CD4-positive, alpha-beta memory T cell (primary cell): ENCODE measurements at regions not wholly inside any gene's neighbourhood (a gene's known extent, or its start where the extent isn't known, plus 50 kb on each side); places are given as distances from the start of the nearest gene placed in this dataset.

Source experiments
- CTCF ChIA-PET: fragments of 350-600 bp; sonication (Branson Sonifier 250); formaldehyde crosslinking; loops from one replicate; lab custom pipeline; 2021; ENCODE audit warnings: inconsistent platforms; ENCODE audit not compliant: partially characterized antibody; lab: Charles Lee
- POLR2A ChIA-PET: fragments of 350-600 bp; sonication (Branson Sonifier 250); formaldehyde crosslinking; loops from one replicate; lab custom pipeline; 2021; ENCODE audit not compliant: partially characterized antibody; lab: Charles Lee
- DNase-seq, 5 donors: peaks; one replicate each; pipeline versions ENCODE4 v3.0.0 to v3.0.0-alpha.2; 2020 to 2022; ENCODE audit warnings: mixed read lengths in 1 of 5
- H3K27ac ChIP-seq: one replicate; pipeline ENCODE4 v1.7.0; 2013; ENCODE audit warnings: low read depth, low read length
- H3K27me3 ChIP-seq: 2 replicates; pipeline ENCODE4 v1.7.0; 2013; ENCODE audit warnings: mild to moderate bottlenecking, low read length, moderate library complexity; ENCODE audit not compliant: insufficient read depth
- H3K36me3 ChIP-seq: 2 replicates; pipeline ENCODE4 v1.7.0; 2013; ENCODE audit warnings: mild to moderate bottlenecking, low read length, moderate library complexity; ENCODE audit not compliant: insufficient read depth
- H3K4me1 ChIP-seq: 2 replicates; pipeline ENCODE4 v1.7.0; 2013; ENCODE audit warnings: mild to moderate bottlenecking, low read length, moderate library complexity; ENCODE audit not compliant: insufficient read depth
- H3K4me3 ChIP-seq, 2 donors: one replicate each; pipeline ENCODE4 v1.7.0; 2013; ENCODE audit warnings: low read length in 2 of 2, mild to moderate bottlenecking in 1 of 2
- H3K9me3 ChIP-seq, 2 donors: one replicate each; pipeline ENCODE4 v1.7.0; 2013; ENCODE audit warnings: low read length in 2 of 2, control low read depth in 1 of 2; ENCODE audit not compliant: control insufficient read depth in 1 of 2
- H3K27ac Mint-ChIP-seq, 7 donors: one replicate each; pipeline ENCODE4 v1.8.0; 2020 to 2021; ENCODE audit warnings: mixed read lengths in 7 of 7, mild to moderate bottlenecking in 6 of 7, inconsistent platforms in 3 of 7, moderate library complexity in 3 of 7
- H3K27me3 Mint-ChIP-seq, 2 donors: one replicate each; pipeline ENCODE4 v1.8.0; 2020 to 2021; ENCODE audit warnings: mixed read lengths in 2 of 2
- H3K36me3 Mint-ChIP-seq, 2 donors: one replicate each; pipeline ENCODE4 v1.8.0; 2020 to 2021; ENCODE audit warnings: mixed read lengths in 2 of 2, inconsistent platforms in 1 of 2, mild to moderate bottlenecking in 1 of 2
- H3K4me1 Mint-ChIP-seq, 4 donors: one replicate each; pipeline ENCODE4 v1.8.0; 2020 to 2021; ENCODE audit warnings: mixed read lengths in 4 of 4, mild to moderate bottlenecking in 1 of 4
- H3K4me3 Mint-ChIP-seq, 8 donors: one replicate each; pipeline ENCODE4 v1.8.0; 2020 to 2021; ENCODE audit warnings: mixed read lengths in 8 of 8, mild to moderate bottlenecking in 7 of 8, moderate library complexity in 6 of 8, inconsistent platforms in 3 of 8
- H3K9me3 Mint-ChIP-seq, 8 donors: one replicate each; pipeline ENCODE4 v1.8.0; 2020 to 2021; ENCODE audit warnings: mixed read lengths in 8 of 8, mild to moderate bottlenecking in 5 of 8, inconsistent platforms in 3 of 8, moderate library complexity in 1 of 8
- intact Hi-C: fragments of 100-400 bp; cut with micrococcal nuclease; formaldehyde crosslinking; loops from one replicate; pipeline ENCODE4 v1.15.1; 2023

- intact Hi-C loops = no loop called here
- CTCF ChIA-PET = no interaction called here
These were observed 145.9 kb upstream of the WDR11 start for GRCh38 chr10:120705309-120705708.

GRCh38 chr10:120710076-120710475, 141.1 kb upstream of the WDR11 start:
- H3K27ac ChIP-seq = no peak overlapping the region
- Mint-ChIP-seq H3K36me3 (no peaks in the 10 kb centered on the region), H3K27me3 (peaks cover 0 to 4% of the 10 kb centered on the region in 2 donors), H3K4me1 (no peaks in the 10 kb centered on the region), H3K27ac (no peak overlapping the region), H3K9me3 (no peaks in the 10 kb centered on the region), H3K4me3 (no peak overlapping the region)
- no peaks in the 10 kb centered on the region for H3K36me3 ChIP-seq
- CTCF ChIA-PET = no interaction called here
- POLR2A ChIA-PET = no interaction called here
- H3K27me3 ChIP-seq = no peaks in the 10 kb centered on the region
- H3K4me3 ChIP-seq = no peak overlapping the region
- H3K9me3 ChIP-seq = no peaks in the 10 kb centered on the region
- no peaks in the 10 kb centered on the region for H3K4me1 ChIP-seq
- DNase-seq = no peak
- intact Hi-C loops = no loop called here

More at GRCh38 chr10:120705309-120705708, 145.9 kb upstream of the WDR11 start:
- Histone ChIP-seq H3K4me3 (no peak overlapping the region), H3K4me1 (no peaks in the 10 kb centered on the region), H3K27me3 (no peaks in the 10 kb centered on the region), H3K9me3 (no peaks in the 10 kb centered on the region), H3K27ac (no peak overlapping the region), H3K36me3 (no peaks in the 10 kb centered on the region)
- Mint-ChIP-seq H3K9me3 (peaks cover 0 to 6% (median 2%) of the 10 kb centered on the region in 8 donors), H3K4me1 (no peaks in the 10 kb centered on the region), H3K27ac (no peak overlapping the region), H3K36me3 (no peaks in the 10 kb centered on the region), H3K4me3 (no peak overlapping the region), H3K27me3 (peaks cover 0 to 3% of the 10 kb centered on the region in 2 donors)
- DNase-seq = no peak
- POLR2A ChIA-PET = no interaction called here

GRCh38 chr10:120711860-120712259, 139.3 kb upstream of the WDR11 start:
- CTCF ChIA-PET = no interaction called here
- no peak overlapping the region for H3K4me3 Mint-ChIP-seq
- Histone ChIP-seq H3K36me3 (no peaks in the 10 kb centered on the region), H3K9me3 (no peaks in the 10 kb centered on the region), H3K4me1 (no peaks in the 10 kb centered on the region), H3K27ac (no peak overlapping the region), H3K27me3 (no peaks in the 10 kb centered on the region), H3K4me3 (no peak overlapping the region)
- no peak for DNase-seq
- no peak overlapping the region for H3K27ac Mint-ChIP-seq
- no peaks in the 10 kb centered on the region for H3K4me1 Mint-ChIP-seq
- no peaks in the 10 kb centered on the region for H3K36me3 Mint-ChIP-seq
- POLR2A ChIA-PET = no interaction called here
- intact Hi-C loops = no loop called here
- H3K9me3 Mint-ChIP-seq = peaks cover 0 to 3% (median 0%) of the 10 kb centered on the region in 8 donors
- peaks cover 0 to 4% of the 10 kb centered on the region in 2 donors for H3K27me3 Mint-ChIP-seq

GRCh38 chr10:120713573-120714205, 137.5 kb upstream of the WDR11 start:
- no peak overlapping the region for H3K27ac Mint-ChIP-seq
- intact Hi-C loops = no loop called here
- H3K4me3 Mint-ChIP-seq = no peak overlapping the region
- no peak for DNase-seq
- no peaks in the 10 kb centered on the region for H3K4me1 ChIP-seq
- H3K36me3 ChIP-seq = no peaks in the 10 kb centered on the region
- no peak overlapping the region for H3K27ac ChIP-seq
- no peaks in the 10 kb centered on the region for H3K36me3 Mint-ChIP-seq
- H3K27me3 ChIP-seq = no peaks in the 10 kb centered on the region
- no peak overlapping the region for H3K4me3 ChIP-seq
- no peaks in the 10 kb centered on the region for H3K4me1 Mint-ChIP-seq
- H3K27me3 Mint-ChIP-seq = peaks cover 0 to 2% of the 10 kb centered on the region in 2 donors
- ChIA-PET CTCF (no interaction called here), POLR2A (no interaction called here)
- no peaks in the 10 kb centered on the region for H3K9me3 ChIP-seq
- H3K9me3 Mint-ChIP-seq = peaks cover 0 to 6% (median 0%) of the 10 kb centered on the region in 8 donors

- intact Hi-C loops = no loop called here
- Histone ChIP-seq H3K27me3 (no peaks in the 10 kb centered on the region), H3K4me3 (no peak overlapping the region), H3K36me3 (no peaks in the 10 kb centered on the region), H3K27ac (no peak overlapping the region), H3K9me3 (no peaks in the 10 kb centered on the region), H3K4me1 (no peaks in the 10 kb centered on the region)
- Mint-ChIP-seq H3K4me1 (no peaks in the 10 kb centered on the region), H3K9me3 (peaks cover 0 to 6% (median 0%) of the 10 kb centered on the region in 8 donors), H3K27me3 (peaks cover 0 to 2% of the 10 kb centered on the region in 2 donors), H3K27ac (no peak overlapping the region), H3K4me3 (no peak overlapping the region), H3K36me3 (no peaks in the 10 kb centered on the region)
- ChIA-PET CTCF (no interaction called here), POLR2A (no interaction called here)
- no peak for DNase-seq
These were observed 136.0 kb upstream of the WDR11 start for GRCh38 chr10:120715171-120715570.

- Histone ChIP-seq H3K4me1 (no peaks in the 10 kb centered on the region), H3K4me3 (no peak overlapping the region), H3K9me3 (no peaks in the 10 kb centered on the region), H3K27me3 (no peaks in the 10 kb centered on the region), H3K36me3 (no peaks in the 10 kb centered on the region), H3K27ac (no peak overlapping the region)
- ChIA-PET POLR2A (no interaction called here), CTCF (no interaction called here)
- Mint-ChIP-seq H3K27ac (no peak overlapping the region), H3K9me3 (peaks cover 0 to 6% (median 0%) of the 10 kb centered on the region in 8 donors), H3K27me3 (no peaks in the 10 kb centered on the region), H3K4me1 (no peaks in the 10 kb centered on the region), H3K4me3 (no peak overlapping the region), H3K36me3 (no peaks in the 10 kb centered on the region)
- no peak for DNase-seq
- intact Hi-C loops = no loop called here
These were observed 131.8 kb upstream of the WDR11 start for GRCh38 chr10:120719333-120719732.

GRCh38 chr10:120727001-120727400, 124.2 kb upstream of the WDR11 start:
- no peaks in the 10 kb centered on the region for H3K36me3 Mint-ChIP-seq
- no peaks in the 10 kb centered on the region for H3K4me1 Mint-ChIP-seq
- no peak for DNase-seq
- Histone ChIP-seq H3K27me3 (no peaks in the 10 kb centered on the region), H3K4me3 (no peak overlapping the region), H3K4me1 (no peaks in the 10 kb centered on the region), H3K36me3 (no peaks in the 10 kb centered on the region), H3K9me3 (no peaks in the 10 kb centered on the region), H3K27ac (no peak overlapping the region)
- CTCF ChIA-PET = interaction anchor here (1.8 kb wide), 1 partner anchor 10 kb away, joined by 6 read pairs; no protein-coding TSS in a partner anchor
- intact Hi-C loops = no loop called here
- no peaks in the 10 kb centered on the region for H3K27me3 Mint-ChIP-seq
- H3K27ac Mint-ChIP-seq = no peak overlapping the region
- H3K4me3 Mint-ChIP-seq = no peak overlapping the region
- H3K9me3 Mint-ChIP-seq = peaks cover 0 to 2% (median 0%) of the 10 kb centered on the region in 8 donors
- POLR2A ChIA-PET = interaction anchor here (0.5 kb wide), 1 partner anchor 41 kb away, joined by 3 read pairs; no protein-coding TSS in a partner anchor
